Upper lobe of right lung (tissue), 1 donor: ENCODE measurements at regions not wholly inside any gene's neighbourhood (a gene's known extent, or its start where the extent isn't known, plus 50 kb on each side); places are given as distances from the start of the nearest gene placed in this dataset.

ENCODE experiments used
- ATAC-seq: fragments of 200-7000 bp; cut with Tn5 transposase; one replicate; pipeline ENCODE4 v1.9.1; 2020; ENCODE audit warnings: mild to moderate bottlenecking, moderate library complexity
- DNase-seq: peaks from one replicate; pipeline ENCODE4 v3.0.0-alpha.2; 2020
- H3K27ac ChIP-seq: fragments of 200-600 bp; one replicate; pipeline ENCODE4 v1.8.0; 2022
- H3K27me3 ChIP-seq: fragments of 200-600 bp; one replicate; pipeline ENCODE4 v1.8.0; 2022; ENCODE audit warnings: mild to moderate bottlenecking
- H3K36me3 ChIP-seq: fragments of 200-600 bp; one replicate; pipeline ENCODE4 v1.8.0; 2022
- H3K4me1 ChIP-seq: fragments of 200-600 bp; one replicate; pipeline ENCODE4 v1.8.0; 2022
- H3K4me3 ChIP-seq: fragments of 200-600 bp; one replicate; pipeline ENCODE4 v1.8.0; 2022; ENCODE audit warnings: mild to moderate bottlenecking
- H3K9me3 ChIP-seq: fragments of 200-600 bp; one replicate; pipeline ENCODE4 v1.8.0; 2022
- intact Hi-C: fragments of 100-400 bp; cut with DNase I; formaldehyde crosslinking; loops from one replicate; pipeline ENCODE4 v1.11.0; 2022
- TF ChIP-seq, protein P1 (sequence below): fragments of 200-600 bp; IDR thresholded peaks from one replicate; pipeline ENCODE4 v1.8.0; 2022; ENCODE audit warnings: antibody characterized with exemption
- donor health status: DM: no; HTN: yes; CAD: no; lungs with severe emphysema.

- Histone ChIP-seq H3K4me3 (no peak overlapping the region), H3K4me1 (no peaks in the 10 kb centered on the region), H3K9me3 (no peaks in the 10 kb centered on the region), H3K27me3 (no peaks in the 10 kb centered on the region), H3K27ac (no peak overlapping the region), H3K36me3 (no peaks in the 10 kb centered on the region)
- no peak for ATAC-seq
- TF ChIP-seq, protein P1, sequence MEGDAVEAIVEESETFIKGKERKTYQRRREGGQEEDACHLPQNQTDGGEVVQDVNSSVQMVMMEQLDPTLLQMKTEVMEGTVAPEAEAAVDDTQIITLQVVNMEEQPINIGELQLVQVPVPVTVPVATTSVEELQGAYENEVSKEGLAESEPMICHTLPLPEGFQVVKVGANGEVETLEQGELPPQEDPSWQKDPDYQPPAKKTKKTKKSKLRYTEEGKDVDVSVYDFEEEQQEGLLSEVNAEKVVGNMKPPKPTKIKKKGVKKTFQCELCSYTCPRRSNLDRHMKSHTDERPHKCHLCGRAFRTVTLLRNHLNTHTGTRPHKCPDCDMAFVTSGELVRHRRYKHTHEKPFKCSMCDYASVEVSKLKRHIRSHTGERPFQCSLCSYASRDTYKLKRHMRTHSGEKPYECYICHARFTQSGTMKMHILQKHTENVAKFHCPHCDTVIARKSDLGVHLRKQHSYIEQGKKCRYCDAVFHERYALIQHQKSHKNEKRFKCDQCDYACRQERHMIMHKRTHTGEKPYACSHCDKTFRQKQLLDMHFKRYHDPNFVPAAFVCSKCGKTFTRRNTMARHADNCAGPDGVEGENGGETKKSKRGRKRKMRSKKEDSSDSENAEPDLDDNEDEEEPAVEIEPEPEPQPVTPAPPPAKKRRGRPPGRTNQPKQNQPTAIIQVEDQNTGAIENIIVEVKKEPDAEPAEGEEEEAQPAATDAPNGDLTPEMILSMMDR: no peak
- intact Hi-C loops: no loop called here
- no peak for DNase-seq
Observed at GRCh38 chr3:124478830-124479229, 251.4 kb upstream of the UMPS start.

- Histone ChIP-seq H3K4me1 (no peaks in the 10 kb centered on the region), H3K27me3 (no peaks in the 10 kb centered on the region), H3K36me3 (no peaks in the 10 kb centered on the region), H3K4me3 (no peak overlapping the region), H3K27ac (no peak overlapping the region), H3K9me3 (no peaks in the 10 kb centered on the region)
- intact Hi-C loops: no loop called here
- ATAC-seq (no peak), DNase-seq (no peak)
- TF ChIP-seq, protein P1: no peak
Observed at GRCh38 chr3:124483915-124484470, 246.3 kb upstream of the UMPS start.

GRCh38 chr3:124486324-124486723 lies 243.9 kb upstream of the UMPS start:
- DNase-seq (no peak), ATAC-seq (no peak)
- no peak overlapping the region for H3K4me3 ChIP-seq
- TF ChIP-seq, protein P1: peak; percentile 6
- no peaks in the 10 kb centered on the region for H3K36me3 ChIP-seq
- H3K4me1 ChIP-seq: no peaks in the 10 kb centered on the region
- no peaks in the 10 kb centered on the region for H3K9me3 ChIP-seq
- no peak overlapping the region for H3K27ac ChIP-seq
- intact Hi-C loops: no loop called here
- no peaks in the 10 kb centered on the region for H3K27me3 ChIP-seq

DNA sequence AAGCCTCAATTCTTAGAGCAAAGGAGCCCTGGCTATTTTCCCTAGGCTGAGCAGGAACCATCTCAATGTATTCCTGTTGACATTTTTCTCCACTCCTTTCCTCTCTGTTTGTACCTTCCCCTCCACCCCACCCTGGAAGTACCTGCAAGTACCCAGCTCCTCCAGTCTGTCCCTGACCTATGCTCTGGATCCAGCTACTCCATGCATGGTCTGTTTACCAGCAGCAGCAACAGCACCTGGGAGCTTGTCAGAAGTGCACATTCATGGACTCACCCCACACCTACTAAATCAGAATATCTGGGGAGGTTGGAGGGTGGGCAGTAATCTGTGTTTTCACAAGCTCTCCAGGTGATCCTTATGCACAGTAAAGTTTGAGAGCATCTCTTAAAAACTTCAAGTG lies 240.7 kb upstream of the UMPS start:
- Histone ChIP-seq H3K9me3 (no peaks in the 10 kb centered on the region), H3K27ac (no peak overlapping the region), H3K36me3 (no peaks in the 10 kb centered on the region), H3K4me3 (no peak overlapping the region), H3K4me1 (no peaks in the 10 kb centered on the region), H3K27me3 (no peaks in the 10 kb centered on the region)
- ATAC-seq (peak; percentile 78), DNase-seq (no peak)
- intact Hi-C loops: no loop called here
- TF ChIP-seq, protein P1: no peak

DNA sequence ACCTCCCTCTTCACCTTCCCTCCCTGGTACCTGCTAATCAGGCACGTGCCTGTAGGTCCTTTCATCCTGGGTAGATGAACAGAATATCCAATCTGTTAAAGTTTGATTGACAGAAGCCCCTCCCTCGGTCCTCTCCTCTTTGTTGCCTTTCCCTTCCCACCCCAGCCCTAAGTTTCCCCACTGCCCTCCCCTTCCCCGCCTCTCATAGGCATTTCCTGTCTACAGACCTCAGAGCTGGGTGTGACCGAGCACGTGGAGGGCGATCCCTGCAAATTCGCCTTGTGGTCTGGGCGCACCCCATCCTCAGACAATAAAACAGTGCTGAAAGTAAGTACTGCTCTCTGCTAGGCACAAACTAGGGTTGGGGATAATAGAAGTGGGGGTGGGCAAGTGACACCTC lies 239.2 kb upstream of the UMPS start:
- Histone ChIP-seq H3K36me3 (no peaks in the 10 kb centered on the region), H3K27ac (no peak overlapping the region), H3K4me3 (no peak overlapping the region), H3K27me3 (no peaks in the 10 kb centered on the region), H3K9me3 (no peaks in the 10 kb centered on the region), H3K4me1 (no peaks in the 10 kb centered on the region)
- TF ChIP-seq, protein P1: no peak
- intact Hi-C loops: no loop called here
- DNase-seq (no peak), ATAC-seq (no peak)

- H3K27me3 ChIP-seq: no peaks in the 10 kb centered on the region
- DNase-seq (no peak), ATAC-seq (no peak)
- H3K36me3 ChIP-seq: no peaks in the 10 kb centered on the region
- H3K27ac ChIP-seq: no peak overlapping the region
- no peaks in the 10 kb centered on the region for H3K9me3 ChIP-seq
- intact Hi-C loops: no loop called here
- TF ChIP-seq, protein P1: no peak
- H3K4me3 ChIP-seq: no peak overlapping the region
- H3K4me1 ChIP-seq: no peaks in the 10 kb centered on the region
Observed at GRCh38 chr3:124491875-124492274, 238.4 kb upstream of the UMPS start.
